8988T (cell line): ENCODE measurements at regions not wholly inside any gene's neighbourhood (a gene's known extent, or its start where the extent isn't known, plus 50 kb on each side); places are given as distances from the start of the nearest gene placed in this dataset.

Source experiments
- DNase-seq: peaks from one replicate; pipeline ENCODE4 v3.0.0; 2011

- no peak for DNase-seq
Observed at GRCh38 chr6:40906759-40907158, 132.3 kb downstream of the UNC5CL start.

GRCh38 chr6:40904583-40905194 is 134.3 kb downstream of the UNC5CL start:
- no peak for DNase-seq

DNA sequence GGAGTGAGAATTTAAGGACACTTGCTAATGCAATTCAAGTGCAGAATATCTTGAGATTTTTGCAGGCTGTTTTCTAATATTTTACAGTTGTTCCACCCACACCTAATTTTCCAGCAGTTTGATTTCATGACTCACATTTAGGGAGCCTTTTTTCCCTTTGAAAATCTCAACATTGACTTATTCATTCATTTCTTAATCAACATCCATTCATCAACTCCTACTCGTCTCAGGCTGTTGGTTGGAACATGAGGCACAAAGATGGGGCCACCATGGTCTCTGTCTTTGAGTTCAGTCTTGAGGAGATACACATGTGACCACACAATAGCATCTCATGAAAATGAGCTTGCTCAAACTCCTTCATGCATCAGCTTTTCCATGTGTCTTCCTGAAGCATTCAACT is 135.6 kb downstream of the UNC5CL start:
- no peak for DNase-seq

GRCh38 chr6:40901322-40902055 is 137.5 kb downstream of the UNC5CL start:
- DNase-seq = no peak

DNA sequence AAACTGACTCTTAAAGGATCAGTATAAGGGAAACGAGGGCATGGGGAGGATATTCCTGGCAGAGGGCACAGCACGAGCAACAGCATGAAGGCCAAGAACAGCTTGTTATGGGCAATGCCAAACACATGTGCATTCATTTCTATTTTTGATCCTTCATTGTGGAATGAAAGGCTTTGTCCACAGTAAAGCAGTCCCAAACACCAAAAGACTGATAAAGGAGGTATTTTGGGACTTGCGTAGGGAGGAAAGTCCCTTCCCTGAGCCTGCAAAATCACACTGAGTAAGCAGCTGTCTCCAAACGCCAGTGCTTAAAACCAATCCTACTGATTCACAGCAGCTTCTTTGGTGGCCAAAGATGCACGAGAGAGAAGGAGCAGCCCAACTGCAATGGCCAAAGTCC is 138.2 kb downstream of the UNC5CL start:
- no peak for DNase-seq

DNA sequence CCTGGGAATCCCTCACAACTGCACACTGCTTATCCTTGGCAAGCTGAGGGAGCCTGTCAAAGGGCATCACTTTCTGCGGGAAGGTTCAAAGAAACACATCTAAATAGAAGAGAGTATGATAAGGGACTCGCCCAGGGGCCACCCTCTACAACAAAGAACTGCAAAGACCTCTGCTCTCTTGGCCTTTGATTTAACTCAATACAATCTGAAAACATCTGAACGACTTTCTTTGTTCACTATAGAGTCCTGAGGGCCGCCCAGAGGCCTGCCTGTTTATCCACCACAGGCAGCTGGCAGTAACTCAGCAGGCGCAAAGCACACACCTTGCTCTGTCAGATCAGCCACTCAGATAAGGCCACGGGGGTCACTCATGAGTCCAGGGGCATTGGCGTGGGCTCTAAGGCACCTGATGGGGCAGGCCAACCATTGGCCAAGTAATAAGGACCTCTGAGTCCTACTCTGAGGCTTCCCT is 139.3 kb downstream of the UNC5CL start:
- no peak for DNase-seq

- no peak for DNase-seq
Observed at GRCh38 chr6:40898073-40898472, 140.9 kb downstream of the UNC5CL start.

- no peak for DNase-seq
Observed at GRCh38 chr6:40897390-40898003, 141.5 kb downstream of the UNC5CL start.

- DNase-seq = no peak
Observed at GRCh38 chr6:40896696-40897095, 142.3 kb downstream of the UNC5CL start.

DNA sequence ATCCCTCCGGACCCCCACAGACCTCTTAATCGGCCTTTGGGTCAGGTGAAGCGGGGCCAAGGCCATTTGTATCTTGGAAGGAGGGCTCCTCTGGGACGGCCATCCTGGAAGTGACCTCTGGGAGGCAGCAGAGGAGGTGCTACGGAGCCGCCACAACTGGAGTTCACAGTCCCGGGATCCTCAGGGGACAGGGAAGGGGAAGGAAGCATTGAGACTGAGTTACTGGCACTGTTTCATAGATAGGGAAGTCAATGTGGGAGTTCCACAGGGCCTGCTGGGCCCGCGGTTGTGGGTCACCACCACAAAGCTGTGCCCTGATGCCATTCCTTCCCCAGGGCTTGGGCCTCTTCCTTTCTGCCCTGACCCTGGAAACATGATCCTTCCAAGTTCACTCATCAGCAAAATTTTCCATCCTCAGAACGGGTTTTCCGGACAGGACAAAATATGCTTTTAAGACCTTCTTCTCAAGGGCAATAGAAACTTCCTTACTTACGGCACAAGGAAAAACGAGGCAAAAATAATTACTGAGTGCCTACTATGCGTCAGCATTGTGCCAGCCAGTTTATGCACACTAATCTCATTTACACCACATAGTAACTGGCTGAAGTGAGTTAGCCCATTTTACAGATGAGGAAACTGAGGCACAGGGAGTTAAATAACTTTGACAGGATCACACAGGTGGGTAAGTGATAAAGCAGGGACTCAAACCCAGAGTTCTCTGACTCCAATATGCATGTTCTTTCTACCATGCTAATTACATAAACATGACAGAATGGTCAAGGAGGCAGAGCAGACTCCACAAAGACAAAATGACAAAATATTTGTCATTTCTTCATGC is 143.8 kb downstream of the UNC5CL start:
- peak; percentile 50 for DNase-seq

DNA sequence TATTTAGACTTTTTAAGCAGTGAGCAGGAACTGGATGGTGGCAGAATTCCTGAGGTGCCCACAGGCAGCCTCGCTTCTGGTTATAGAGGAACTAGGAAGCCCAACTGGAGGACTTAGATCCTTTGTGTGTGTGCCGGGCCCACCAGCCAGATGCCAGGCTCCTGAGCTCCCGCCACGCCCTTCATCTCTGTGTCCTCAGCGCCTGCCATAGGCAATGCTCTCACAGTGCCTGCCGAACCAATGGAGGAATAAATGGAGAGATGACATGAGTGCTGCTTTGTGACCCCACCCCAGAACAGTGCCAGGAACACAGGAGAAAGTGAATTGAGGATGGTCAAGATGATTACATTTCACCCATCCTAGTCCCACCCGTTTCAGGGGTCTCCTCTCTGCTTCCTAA is 146.0 kb downstream of the UNC5CL start:
- DNase-seq = no peak

- DNase-seq = no peak
Observed at GRCh38 chr6:40892223-40892622, 146.8 kb downstream of the UNC5CL start.

GRCh38 chr6:40891686-40892085 is 147.3 kb downstream of the UNC5CL start:
- DNase-seq = no peak

DNA sequence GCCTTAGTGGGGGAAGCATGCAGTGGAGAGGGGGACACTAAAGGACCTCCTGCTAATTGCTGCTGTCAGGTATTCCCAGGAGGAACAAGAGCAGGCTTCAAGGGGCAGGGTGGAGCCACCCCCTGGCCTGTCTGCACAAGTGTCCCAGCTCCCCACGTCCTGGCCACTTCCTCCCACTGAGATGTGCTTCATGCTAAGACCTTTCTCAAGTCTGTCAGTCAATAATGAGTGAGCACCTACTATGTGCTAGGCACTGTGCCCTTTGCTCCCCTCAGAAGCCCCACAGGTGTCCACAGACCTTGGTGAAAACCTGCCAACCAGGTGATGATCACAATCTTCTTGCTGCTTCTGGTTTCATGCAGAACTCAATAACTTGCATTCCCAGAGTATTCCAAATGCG is 147.9 kb downstream of the UNC5CL start:
- no peak for DNase-seq

DNA sequence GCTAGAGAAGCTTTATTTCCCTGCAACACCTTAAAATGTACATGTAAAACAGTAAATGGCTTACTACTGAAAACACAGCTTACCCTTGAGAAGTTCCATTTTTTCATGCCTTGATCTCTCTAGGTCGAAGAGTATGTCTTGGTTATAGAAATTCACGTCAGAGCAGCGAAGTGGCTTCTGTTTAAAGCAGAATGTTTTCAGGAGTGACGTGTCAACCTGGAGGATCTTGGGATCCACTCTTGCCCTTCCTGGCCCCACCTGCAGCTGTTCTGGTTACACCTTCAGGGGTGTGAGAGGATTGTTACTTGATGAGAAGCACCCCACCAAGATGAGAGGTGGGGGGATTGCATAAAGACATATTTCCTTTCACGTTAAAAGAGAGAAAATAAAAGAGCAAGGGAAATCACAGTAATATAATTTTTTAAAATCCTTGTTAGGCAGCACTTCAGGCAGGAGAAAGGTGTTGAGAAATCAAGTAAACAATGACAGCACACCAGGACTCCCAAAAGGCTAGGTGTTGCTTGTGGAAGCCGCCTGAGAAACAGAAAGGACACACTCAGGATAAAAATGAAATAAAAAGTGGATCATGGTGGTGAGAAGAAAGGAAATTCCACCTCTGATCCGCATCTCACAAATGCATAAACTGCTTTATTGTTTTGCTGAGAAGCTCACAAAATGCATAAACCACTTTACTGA is 149.7 kb downstream of the UNC5CL start:
- no peak for DNase-seq

GRCh38 chr6:40888456-40888990 is 150.5 kb downstream of the UNC5CL start:
- no peak for DNase-seq

DNA sequence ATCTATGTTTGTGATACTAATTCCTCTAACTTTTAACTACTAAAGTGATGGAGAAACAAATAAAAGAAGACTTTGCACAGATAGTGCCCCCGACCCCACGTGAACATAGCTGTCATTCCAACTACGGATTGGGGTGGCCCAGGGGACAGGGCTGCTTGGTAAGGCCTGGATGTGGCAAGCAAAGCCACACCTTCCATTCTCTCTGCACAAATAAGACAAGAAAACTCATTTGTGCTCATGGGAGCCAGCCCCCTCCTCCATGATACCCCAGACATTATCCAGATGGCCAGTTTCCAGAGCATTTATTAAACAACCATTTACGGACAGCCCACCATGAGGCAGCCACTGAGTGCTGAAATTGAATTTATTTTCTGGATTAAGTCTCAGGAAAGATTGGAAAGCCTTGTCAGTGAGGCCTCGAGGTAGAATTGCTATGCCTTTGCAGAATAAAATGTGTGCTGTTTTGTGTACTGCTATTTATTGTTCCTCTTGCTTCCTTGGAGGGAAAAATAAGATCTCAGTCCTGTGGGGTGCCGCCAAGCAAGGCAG is 151.2 kb downstream of the UNC5CL start:
- DNase-seq = no peak

DNA sequence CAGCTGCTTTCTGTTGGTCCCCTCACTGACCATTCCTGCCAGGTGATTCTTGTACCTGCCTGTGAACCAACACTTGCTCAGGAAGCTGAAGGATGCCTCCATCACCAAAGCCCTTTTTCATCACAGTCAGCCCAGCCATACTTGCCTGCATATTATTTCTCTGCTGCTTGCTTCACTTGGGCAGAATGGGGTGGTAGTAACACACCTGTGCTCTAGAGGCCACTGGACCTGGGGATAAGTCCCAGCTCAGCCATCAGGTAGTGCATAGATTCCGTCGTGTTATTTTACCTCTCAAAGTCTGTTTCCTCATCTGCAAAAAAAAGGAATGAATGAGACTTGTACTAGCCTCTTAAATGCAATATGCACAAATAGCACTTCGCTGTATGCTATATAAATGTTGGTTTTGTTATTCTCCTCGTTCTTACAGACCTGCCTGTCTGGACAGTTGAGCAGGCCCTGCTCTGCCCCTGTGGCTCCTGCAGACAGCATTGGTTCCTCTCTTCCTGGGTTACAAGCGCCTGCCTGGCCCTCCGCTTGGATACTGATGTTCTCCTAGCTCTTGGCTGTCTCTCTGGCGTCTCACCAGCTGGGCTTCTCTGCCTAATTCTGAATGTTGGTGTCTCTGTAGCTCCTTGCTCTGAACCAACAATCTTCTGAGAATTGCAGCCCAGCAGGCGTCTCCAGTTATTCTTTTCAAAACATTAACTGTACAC is 151.8 kb downstream of the UNC5CL start:
- no peak for DNase-seq

DNA sequence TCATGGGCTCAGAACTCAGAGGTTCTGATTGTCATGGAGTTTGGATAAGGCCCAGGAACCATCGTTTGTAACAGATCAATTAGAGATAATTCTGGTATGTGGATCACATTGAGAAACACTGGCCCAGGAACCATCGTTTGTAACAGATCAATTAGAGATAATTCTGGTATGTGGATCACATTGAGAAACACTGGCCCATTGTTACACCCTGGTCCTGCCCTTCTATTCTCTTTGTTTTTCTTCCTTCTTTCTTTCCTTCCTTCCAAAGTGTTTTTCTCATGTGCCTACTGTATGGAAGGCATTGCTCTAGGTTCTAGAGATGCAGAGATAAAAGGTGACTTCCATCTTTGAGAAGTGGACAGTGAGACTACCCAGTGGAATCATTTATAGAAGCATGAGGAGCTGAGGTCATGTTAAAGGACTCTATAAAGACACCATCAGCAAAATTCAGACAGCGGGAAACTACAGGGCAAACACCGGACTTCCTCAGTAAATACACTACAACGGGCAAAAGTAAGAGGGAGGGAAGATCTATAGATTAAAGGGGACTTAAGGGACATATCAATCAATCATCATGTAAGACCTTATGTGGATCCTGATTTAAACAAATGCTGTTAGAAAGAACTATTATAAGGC is 153.8 kb downstream of the UNC5CL start:
- DNase-seq = no peak

DNA sequence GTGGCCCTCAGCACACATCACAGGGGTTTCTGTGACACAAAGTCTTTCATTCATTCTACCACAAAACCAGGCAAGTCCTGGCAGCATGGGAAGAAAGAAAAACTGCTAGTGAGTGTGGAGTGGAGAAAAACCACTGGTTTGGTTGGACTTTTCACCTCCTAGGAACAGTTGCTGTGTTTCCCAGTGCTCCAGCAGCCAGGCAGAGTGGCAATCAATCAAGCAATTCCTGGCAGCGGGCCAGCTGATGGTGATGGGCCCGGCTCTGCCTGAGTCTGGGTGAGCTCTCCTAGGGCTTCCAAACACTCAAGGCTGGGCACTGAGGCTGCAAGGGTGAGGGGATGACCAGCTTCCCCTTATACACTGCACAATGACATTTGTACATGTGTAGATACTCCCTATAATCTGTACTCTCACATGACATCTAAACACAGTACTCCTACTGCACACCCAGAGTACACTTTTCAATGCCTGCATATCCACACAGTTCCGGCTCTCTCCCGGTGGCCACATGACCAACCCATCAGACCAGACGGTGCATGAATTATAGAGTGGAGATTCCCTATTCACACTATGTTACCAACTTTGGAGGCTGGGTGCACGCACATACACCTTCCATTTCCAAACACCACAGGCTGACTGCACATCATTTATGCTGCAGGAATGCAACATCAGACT is 156.6 kb downstream of the UNC5CL start:
- DNase-seq = no peak
